HCT116 (cell line): ENCODE measurements at regions not wholly inside any gene's neighbourhood (a gene's known extent, or its start where the extent isn't known, plus 50 kb on each side); places are given as distances from the start of the nearest gene placed in this dataset.

ENCODE experiments used
- ATAC-seq: fragments of 200-7000 bp; cut with Tn5 transposase; 2 replicates; pipeline ENCODE4 v1.9.1; 2020; ENCODE audit warnings: mild to moderate bottlenecking, moderate library complexity
- BruUV-seq: library from RNA; stranded (reverse); fragments of 400-500 nt; replicated peaks from 2 replicates; lab custom pipeline; 2021; lab: Mats Ljungman, UMichigan
- CTCF ChIA-PET: fragments of 300-600 bp; sonication (Branson Sonifier 250); formaldehyde crosslinking; loops from one replicate; lab custom pipeline; 2021; ENCODE audit warnings: antibody characterized with exemption; lab: Charles Lee
- POLR2A ChIA-PET: fragments of 300-600, 350-600 bp; sonication (Branson Sonifier 250); formaldehyde crosslinking; loops from one replicate; lab custom pipeline; 2021; ENCODE audit warnings: antibody characterized with exemption; lab: Charles Lee
- RAD21 ChIA-PET, 2 experiments: fragments of 300-600 bp; sonication (Branson Sonifier 250); formaldehyde crosslinking; loops; one replicate each; lab custom pipeline; 2023; ENCODE audit warnings: low total read pairs in 2 of 2; ENCODE audit not compliant: uncharacterized antibody in 2 of 2, unreplicated experiment in 2 of 2, low non-redundant PET in 1 of 2; lab: Charles Lee
- DNase-seq: peaks from one replicate; pipeline ENCODE4 v3.0.0-alpha.2; 2010; ENCODE audit warnings: low read depth, low spot score
- H2AFZ ChIP-seq: fragments of 200-600 bp; shearing (Covaris generic), sonication (generic); 2 replicates; pipeline ENCODE4 v1.6.1; 2017; ENCODE audit warnings: low read depth, mixed run types, mixed read lengths, antibody characterized with exemption, low read length; ENCODE audit not compliant: poor library complexity, severe bottlenecking
- H3K27ac ChIP-seq: 2 replicates; pipeline ENCODE4 v1.5.1; 2012; ENCODE audit warnings: low read depth, low read length
- H3K27me3 ChIP-seq: fragments of 200-600 bp; sonication (generic); 2 replicates; pipeline ENCODE4 v1.6.1; 2016; ENCODE audit warnings: mixed run types, low read length, mixed read lengths; ENCODE audit not compliant: insufficient read depth
- H3K36me3 ChIP-seq, 2 experiments: fragments of 200-500 bp in 1 of 2; fragments of 200-600 bp in 1 of 2; sonication (Bioruptor generic) in 1 of 2; sonication (generic) in 1 of 2; 2 replicates each; pipeline versions ENCODE4 v1.5.1 to v1.6.1; 2014 to 2016; ENCODE audit warnings: low read length in 2 of 2, inconsistent platforms in 1 of 2, mixed read lengths in 1 of 2, mixed run types in 1 of 2; ENCODE audit not compliant: insufficient read depth in 2 of 2, control insufficient read depth in 1 of 2
- H3K4me1 ChIP-seq, 2 experiments: fragments of 200-600 bp in 1 of 2; sonication (generic) in 1 of 2; 2 replicates each; pipeline versions ENCODE4 v1.5.1 to v1.6.1; 2012 to 2017; ENCODE audit warnings: low read length in 2 of 2, inconsistent platforms in 1 of 2, mild to moderate bottlenecking in 1 of 2, mixed read lengths in 1 of 2, mixed run types in 1 of 2, moderate library complexity in 1 of 2; ENCODE audit not compliant: insufficient read depth in 2 of 2, control insufficient read depth in 1 of 2
- H3K4me2 ChIP-seq: fragments of 200-600 bp; sonication (generic); 2 replicates; pipeline ENCODE4 v1.6.1; 2017; ENCODE audit warnings: mixed run types, low read length, mixed read lengths
- H3K4me3 ChIP-seq, 2 experiments: fragments of 200-600 bp in 1 of 2; sonication (generic) in 1 of 2; replicated peaks in 1 of 2; 2 replicates each; pipeline ENCODE4 v1.5.1; 2011 to 2016; ENCODE audit warnings: low read length in 2 of 2, control low read depth in 1 of 2, low read depth in 1 of 2, mild to moderate bottlenecking in 1 of 2, mixed read lengths in 1 of 2, mixed run types in 1 of 2
- H3K79me2 ChIP-seq: fragments of 200-600 bp; sonication (generic); 2 replicates; pipeline ENCODE4 v1.6.1; 2017; ENCODE audit warnings: mild to moderate bottlenecking, mixed run types, low read length, moderate library complexity, mixed read lengths; ENCODE audit not compliant: insufficient read depth
- H3K9ac ChIP-seq: fragments of 200-600 bp; sonication (generic); 2 replicates; pipeline ENCODE4 v1.6.1; 2016; ENCODE audit warnings: low read length, mixed read lengths
- H3K9me2 ChIP-seq: fragments of 200-600 bp; sonication (generic), shearing (Covaris generic); 2 replicates; pipeline ENCODE4 v1.6.1; 2017; ENCODE audit warnings: mixed run types, mild to moderate bottlenecking, moderate library complexity; ENCODE audit not compliant: insufficient read depth
- H3K9me3 ChIP-seq, 2 experiments: fragments of 200-500 bp in 1 of 2; fragments of 200-600 bp in 1 of 2; sonication (Bioruptor generic) in 1 of 2; sonication (generic) in 1 of 2; 2 replicates each; pipeline ENCODE4 v1.6.1; 2014 to 2017; ENCODE audit warnings: low read length in 2 of 2, mixed read lengths in 2 of 2, inconsistent platforms in 1 of 2, low read depth in 1 of 2, mild to moderate bottlenecking in 1 of 2, mixed run types in 1 of 2, moderate library complexity in 1 of 2; ENCODE audit not compliant: control insufficient read depth in 1 of 2, insufficient read depth in 1 of 2
- H4K20me1 ChIP-seq: fragments of 200-600 bp; sonication (generic), shearing (Covaris generic); 2 replicates; pipeline ENCODE4 v1.6.1; 2017; ENCODE audit warnings: mixed run types, mild to moderate bottlenecking, moderate library complexity; ENCODE audit not compliant: insufficient read depth
- CBX3 ChIP-seq: IDR thresholded peaks from 2 replicates; pipeline ENCODE4 v1.6.1; 2012; ENCODE audit warnings: low read depth
- CEBPB ChIP-seq: IDR thresholded peaks from 2 replicates; pipeline ENCODE4 v1.6.1; 2012; ENCODE audit warnings: low read depth
- EGR1 ChIP-seq: IDR thresholded peaks from 2 replicates; pipeline ENCODE4 v1.6.1; 2012; ENCODE audit warnings: low read depth
- ELF1 ChIP-seq: IDR thresholded peaks from 2 replicates; pipeline ENCODE4 v1.6.1; 2012; ENCODE audit warnings: low read depth, borderline replicate concordance
- EZH2 ChIP-seq: fragments of 200-600 bp; sonication (generic); IDR thresholded peaks from 2 replicates; pipeline ENCODE4 v1.6.1; 2017; ENCODE audit warnings: antibody characterized with exemption, mixed run types
- EZH2phosphoT487 ChIP-seq: fragments of 200-600 bp; IDR thresholded peaks from 2 replicates; pipeline ENCODE4 v1.6.1; 2018; ENCODE audit warnings: antibody characterized with exemption, borderline replicate concordance
- FOSL1 ChIP-seq: IDR thresholded peaks from 2 replicates; pipeline ENCODE4 v1.6.1; 2012; ENCODE audit warnings: low read depth
- JUND ChIP-seq: IDR thresholded peaks from 2 replicates; pipeline ENCODE4 v1.6.1; 2012
- MAX ChIP-seq: IDR thresholded peaks from 2 replicates; pipeline ENCODE4 v1.6.1; 2012
- POLR2A ChIP-seq: IDR thresholded peaks from 2 replicates; pipeline ENCODE4 v1.7.0; 2011; ENCODE audit warnings: borderline replicate concordance; ENCODE audit not compliant: insufficient read depth, insufficient read length; ENCODE audit errors: extremely low read depth
- POLR2AphosphoS5 ChIP-seq: IDR thresholded peaks from 2 replicates; pipeline ENCODE4 v1.6.1; 2011; ENCODE audit warnings: mild to moderate bottlenecking, low read depth, low read length, moderate library complexity
- RAD21 ChIP-seq: IDR thresholded peaks from 2 replicates; pipeline ENCODE4 v1.6.1; 2012; ENCODE audit warnings: low read depth, mild to moderate bottlenecking
- SIN3A ChIP-seq: IDR thresholded peaks from 2 replicates; pipeline ENCODE4 v1.6.1; 2012; ENCODE audit warnings: low read depth
- SP1 ChIP-seq: IDR thresholded peaks from 2 replicates; pipeline ENCODE4 v1.6.1; 2012; ENCODE audit warnings: low read depth
- SRF ChIP-seq: IDR thresholded peaks from 2 replicates; pipeline ENCODE4 v1.6.1; 2012; ENCODE audit warnings: low read depth
- YY1 ChIP-seq: IDR thresholded peaks from 2 replicates; pipeline ENCODE4 v1.6.1; 2011; ENCODE audit warnings: low read length, low read depth, moderate library complexity, mild to moderate bottlenecking; ENCODE audit not compliant: insufficient replicate concordance; ENCODE audit errors: extremely low read depth
- ZNF274 ChIP-seq: fragments of 200-500 bp; sonication (Bioruptor generic); IDR thresholded peaks from 2 replicates; pipeline ENCODE4 v1.6.1; 2014; ENCODE audit warnings: mild to moderate bottlenecking, low read depth, low read length, inconsistent platforms
- intact Hi-C: fragments of 100-400 bp; cut with micrococcal nuclease; formaldehyde crosslinking; loops from 2 replicates; pipeline ENCODE4 v1.10.0; 2022
- TF ChIP-seq, protein P1 (sequence below): IDR thresholded peaks from 2 replicates; pipeline ENCODE4 v1.6.1; 2012; ENCODE audit warnings: low read depth
- TF ChIP-seq, protein P2 (sequence below): IDR thresholded peaks from 2 replicates; pipeline ENCODE4 v1.6.1; 2011; ENCODE audit warnings: mild to moderate bottlenecking, low read length, moderate library complexity; ENCODE audit not compliant: insufficient replicate concordance; ENCODE audit errors: extremely low read depth
- TF ChIP-seq, protein P3 (sequence below), 3 experiments: fragments of 200-600 bp in 1 of 3; sonication (generic) in 1 of 3; IDR thresholded peaks in 2 of 3; conservative IDR thresholded peaks in 1 of 3; 2 replicates each; pipeline ENCODE4 v1.5.1; 2012 to 2017; ENCODE audit warnings: low read depth in 2 of 3, low read length in 2 of 3, antibody characterized with exemption in 1 of 3, borderline replicate concordance in 1 of 3, control low read depth in 1 of 3, mild to moderate bottlenecking in 1 of 3, mixed read lengths in 1 of 3, mixed run types in 1 of 3, moderate library complexity in 1 of 3; ENCODE audit not compliant: insufficient read depth in 1 of 3

- TF ChIP-seq EZH2phosphoT487, result no peak
- no peak for TF ChIP-seq POLR2AphosphoS5
- TF ChIP-seq ZNF274, result no peak
- no peak for TF ChIP-seq EZH2
- TF ChIP-seq EGR1, result no peak
These were observed 506.7 kb upstream of the CDH18 start (continued) for GRCh38 chr5:20494706-20495105.

GRCh38 chr5:20486826-20487225, 498.8 kb upstream of the CDH18 start:
- Histone ChIP-seq H3K4me2 (no peak overlapping the region), H3K36me3 (no peaks in the 10 kb centered on the region), H3K79me2 (no peaks in the 10 kb centered on the region), H3K27ac (no peak overlapping the region), H3K9me3 (peaks cover 9 to 11% of the 10 kb centered on the region in 2 experiments; a peak in 2 of 4 replicates), H3K4me3 (no peak overlapping the region)
- ChIA-PET POLR2A (no interaction called here), RAD21 (no interaction called here)
- BruUV-seq, result no TSS peak
- no peak for DNase-seq
- intact Hi-C loops, result no loop called here
- TF ChIP-seq CBX3 (no peak), RAD21 (no peak), SP1 (no peak), ZNF274 (no peak), SRF (no peak), YY1 (no peak), POLR2AphosphoS5 (no peak), MAX (no peak), SIN3A (no peak), EZH2phosphoT487 (no peak), POLR2A (no peak), JUND (no peak), CEBPB (no peak), FOSL1 (no peak), ELF1 (no peak), EZH2 (no peak), EGR1 (no peak)
- TF ChIP-seq, protein P1, sequence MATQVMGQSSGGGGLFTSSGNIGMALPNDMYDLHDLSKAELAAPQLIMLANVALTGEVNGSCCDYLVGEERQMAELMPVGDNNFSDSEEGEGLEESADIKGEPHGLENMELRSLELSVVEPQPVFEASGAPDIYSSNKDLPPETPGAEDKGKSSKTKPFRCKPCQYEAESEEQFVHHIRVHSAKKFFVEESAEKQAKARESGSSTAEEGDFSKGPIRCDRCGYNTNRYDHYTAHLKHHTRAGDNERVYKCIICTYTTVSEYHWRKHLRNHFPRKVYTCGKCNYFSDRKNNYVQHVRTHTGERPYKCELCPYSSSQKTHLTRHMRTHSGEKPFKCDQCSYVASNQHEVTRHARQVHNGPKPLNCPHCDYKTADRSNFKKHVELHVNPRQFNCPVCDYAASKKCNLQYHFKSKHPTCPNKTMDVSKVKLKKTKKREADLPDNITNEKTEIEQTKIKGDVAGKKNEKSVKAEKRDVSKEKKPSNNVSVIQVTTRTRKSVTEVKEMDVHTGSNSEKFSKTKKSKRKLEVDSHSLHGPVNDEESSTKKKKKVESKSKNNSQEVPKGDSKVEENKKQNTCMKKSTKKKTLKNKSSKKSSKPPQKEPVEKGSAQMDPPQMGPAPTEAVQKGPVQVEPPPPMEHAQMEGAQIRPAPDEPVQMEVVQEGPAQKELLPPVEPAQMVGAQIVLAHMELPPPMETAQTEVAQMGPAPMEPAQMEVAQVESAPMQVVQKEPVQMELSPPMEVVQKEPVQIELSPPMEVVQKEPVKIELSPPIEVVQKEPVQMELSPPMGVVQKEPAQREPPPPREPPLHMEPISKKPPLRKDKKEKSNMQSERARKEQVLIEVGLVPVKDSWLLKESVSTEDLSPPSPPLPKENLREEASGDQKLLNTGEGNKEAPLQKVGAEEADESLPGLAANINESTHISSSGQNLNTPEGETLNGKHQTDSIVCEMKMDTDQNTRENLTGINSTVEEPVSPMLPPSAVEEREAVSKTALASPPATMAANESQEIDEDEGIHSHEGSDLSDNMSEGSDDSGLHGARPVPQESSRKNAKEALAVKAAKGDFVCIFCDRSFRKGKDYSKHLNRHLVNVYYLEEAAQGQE, result no peak
- TF ChIP-seq, protein P2, sequence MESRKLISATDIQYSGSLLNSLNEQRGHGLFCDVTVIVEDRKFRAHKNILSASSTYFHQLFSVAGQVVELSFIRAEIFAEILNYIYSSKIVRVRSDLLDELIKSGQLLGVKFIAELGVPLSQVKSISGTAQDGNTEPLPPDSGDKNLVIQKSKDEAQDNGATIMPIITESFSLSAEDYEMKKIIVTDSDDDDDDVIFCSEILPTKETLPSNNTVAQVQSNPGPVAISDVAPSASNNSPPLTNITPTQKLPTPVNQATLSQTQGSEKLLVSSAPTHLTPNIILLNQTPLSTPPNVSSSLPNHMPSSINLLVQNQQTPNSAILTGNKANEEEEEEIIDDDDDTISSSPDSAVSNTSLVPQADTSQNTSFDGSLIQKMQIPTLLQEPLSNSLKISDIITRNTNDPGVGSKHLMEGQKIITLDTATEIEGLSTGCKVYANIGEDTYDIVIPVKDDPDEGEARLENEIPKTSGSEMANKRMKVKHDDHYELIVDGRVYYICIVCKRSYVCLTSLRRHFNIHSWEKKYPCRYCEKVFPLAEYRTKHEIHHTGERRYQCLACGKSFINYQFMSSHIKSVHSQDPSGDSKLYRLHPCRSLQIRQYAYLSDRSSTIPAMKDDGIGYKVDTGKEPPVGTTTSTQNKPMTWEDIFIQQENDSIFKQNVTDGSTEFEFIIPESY, result no peak
- TF ChIP-seq, protein P3, sequence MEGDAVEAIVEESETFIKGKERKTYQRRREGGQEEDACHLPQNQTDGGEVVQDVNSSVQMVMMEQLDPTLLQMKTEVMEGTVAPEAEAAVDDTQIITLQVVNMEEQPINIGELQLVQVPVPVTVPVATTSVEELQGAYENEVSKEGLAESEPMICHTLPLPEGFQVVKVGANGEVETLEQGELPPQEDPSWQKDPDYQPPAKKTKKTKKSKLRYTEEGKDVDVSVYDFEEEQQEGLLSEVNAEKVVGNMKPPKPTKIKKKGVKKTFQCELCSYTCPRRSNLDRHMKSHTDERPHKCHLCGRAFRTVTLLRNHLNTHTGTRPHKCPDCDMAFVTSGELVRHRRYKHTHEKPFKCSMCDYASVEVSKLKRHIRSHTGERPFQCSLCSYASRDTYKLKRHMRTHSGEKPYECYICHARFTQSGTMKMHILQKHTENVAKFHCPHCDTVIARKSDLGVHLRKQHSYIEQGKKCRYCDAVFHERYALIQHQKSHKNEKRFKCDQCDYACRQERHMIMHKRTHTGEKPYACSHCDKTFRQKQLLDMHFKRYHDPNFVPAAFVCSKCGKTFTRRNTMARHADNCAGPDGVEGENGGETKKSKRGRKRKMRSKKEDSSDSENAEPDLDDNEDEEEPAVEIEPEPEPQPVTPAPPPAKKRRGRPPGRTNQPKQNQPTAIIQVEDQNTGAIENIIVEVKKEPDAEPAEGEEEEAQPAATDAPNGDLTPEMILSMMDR (IDR thresholded peaks at IDR 0.05 in 2 of 3, conservative IDR thresholded peaks at IDR 0.05 in 1 of 3; ENCODE audit: borderline replicate concordance in 1 of 3, insufficient read depth in 1 of 3, low read depth in 2 of 3, low read length in 2 of 3), result no peak
- TF ChIP-seq, all 23 proteins: peak for 0
- Histone ChIP-seq H3K9me2 (no peaks in the 10 kb centered on the region), H2AFZ (no peak overlapping the region), H3K4me1 (no peaks in the 10 kb centered on the region), H4K20me1 (no peaks in the 10 kb centered on the region), H3K27me3 (no peaks in the 10 kb centered on the region), H3K9ac (no peak overlapping the region)
- ATAC-seq, result no peak
- CTCF ChIA-PET, result no interaction called here
